HG02588 (cell line): ENCODE measurements at regions not wholly inside any gene's neighbourhood (a gene's known extent, or its start where the extent isn't known, plus 50 kb on each side); places are given as distances from the start of the nearest gene placed in this dataset.

Experiments
- ATAC-seq: cut with Tn5 transposase; IDR thresholded peaks from one replicate; pipeline ENCODE4 v1.9.1; 2021; ENCODE audit warnings: mild to moderate bottlenecking, moderate library complexity; ENCODE audit not compliant: unreplicated experiment

DNA sequence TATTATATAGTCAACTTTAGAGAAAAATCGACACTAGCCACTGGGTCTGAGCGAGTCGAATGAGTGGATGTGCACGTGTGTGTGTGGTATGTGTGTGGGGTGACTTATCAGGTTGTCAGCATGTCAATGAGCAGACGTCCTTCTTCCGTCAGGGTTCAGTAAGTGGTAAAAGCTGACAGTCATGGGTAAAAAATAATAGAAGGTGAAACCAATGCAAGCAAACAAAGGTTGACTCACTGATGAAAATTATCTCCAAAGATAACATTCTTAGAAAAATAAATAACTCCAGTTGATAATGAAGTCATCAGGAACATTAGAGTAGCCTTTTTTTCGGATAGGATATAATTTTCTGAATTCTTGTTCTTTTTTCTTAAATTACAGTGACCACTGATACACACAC lies 243.8 kb upstream of the FOXQ1 start:
- ATAC-seq, result no peak

DNA sequence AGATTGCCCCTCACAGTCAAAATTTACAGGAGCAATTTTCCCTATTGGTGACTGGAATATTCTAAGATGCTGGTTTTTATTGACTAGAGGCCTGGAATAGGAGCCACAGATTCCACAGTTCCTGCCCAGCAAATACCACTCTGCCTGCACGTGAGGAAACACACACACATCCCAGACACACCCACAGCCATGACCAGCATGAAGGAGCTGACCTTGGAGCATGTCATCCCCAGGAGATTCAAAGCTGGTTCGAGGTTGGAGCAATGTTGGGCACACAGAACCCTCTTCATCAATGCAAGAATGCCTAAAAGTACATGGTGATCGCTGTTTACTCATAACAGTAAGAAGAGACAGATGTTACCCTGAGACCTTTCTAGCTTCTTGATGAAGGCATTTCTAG lies 244.6 kb upstream of the FOXQ1 start:
- no peak for ATAC-seq

DNA sequence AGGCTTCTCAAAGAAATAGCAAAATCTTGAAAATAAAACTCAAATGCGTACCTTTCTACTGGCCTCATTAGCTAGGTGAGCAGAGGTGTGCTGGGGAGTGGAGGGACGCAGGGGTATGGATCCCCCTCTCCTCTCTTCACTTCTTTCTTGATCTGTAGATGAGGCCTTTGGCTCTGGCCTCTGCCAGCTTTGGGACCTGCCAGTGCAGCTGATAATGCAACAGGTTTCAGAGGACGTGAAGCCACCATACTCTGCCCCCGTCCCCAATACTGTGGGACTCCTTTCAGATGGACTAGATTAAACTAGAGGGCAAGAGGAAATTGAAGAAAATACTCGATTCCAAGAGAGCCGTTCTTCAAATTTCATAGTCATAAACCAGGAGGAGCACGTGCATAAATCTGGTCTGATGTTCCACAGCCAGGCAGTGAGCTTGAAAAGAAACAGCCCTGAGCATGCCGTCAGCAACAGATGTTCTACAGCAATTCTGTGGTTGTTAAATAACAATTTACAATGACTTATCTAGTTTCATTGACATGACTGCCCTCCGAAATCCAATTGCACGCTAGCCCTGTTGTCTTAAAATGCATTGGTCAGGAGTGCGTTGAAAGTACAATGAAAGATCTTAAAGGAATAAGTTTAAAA lies 245.3 kb upstream of the FOXQ1 start:
- no peak for ATAC-seq

DNA sequence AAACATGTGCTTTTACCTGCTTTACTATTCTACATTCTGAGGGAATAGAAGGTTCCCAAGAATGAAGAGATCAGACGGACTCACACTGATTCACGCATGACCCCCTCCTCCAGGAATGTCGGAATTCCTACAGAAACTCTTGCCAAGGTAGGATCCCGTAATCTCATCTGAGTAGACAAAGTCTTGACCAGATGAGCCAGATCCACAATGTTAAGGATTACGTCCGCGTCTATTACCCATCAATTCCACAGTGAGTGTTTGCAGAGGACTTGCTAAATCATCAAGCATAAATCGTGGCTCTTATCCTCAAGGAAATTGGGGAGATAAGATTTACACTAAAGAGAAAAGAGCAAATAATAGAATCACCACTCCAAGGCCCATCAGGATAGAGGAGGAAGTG lies 245.9 kb upstream of the FOXQ1 start:
- ATAC-seq, result no peak

DNA sequence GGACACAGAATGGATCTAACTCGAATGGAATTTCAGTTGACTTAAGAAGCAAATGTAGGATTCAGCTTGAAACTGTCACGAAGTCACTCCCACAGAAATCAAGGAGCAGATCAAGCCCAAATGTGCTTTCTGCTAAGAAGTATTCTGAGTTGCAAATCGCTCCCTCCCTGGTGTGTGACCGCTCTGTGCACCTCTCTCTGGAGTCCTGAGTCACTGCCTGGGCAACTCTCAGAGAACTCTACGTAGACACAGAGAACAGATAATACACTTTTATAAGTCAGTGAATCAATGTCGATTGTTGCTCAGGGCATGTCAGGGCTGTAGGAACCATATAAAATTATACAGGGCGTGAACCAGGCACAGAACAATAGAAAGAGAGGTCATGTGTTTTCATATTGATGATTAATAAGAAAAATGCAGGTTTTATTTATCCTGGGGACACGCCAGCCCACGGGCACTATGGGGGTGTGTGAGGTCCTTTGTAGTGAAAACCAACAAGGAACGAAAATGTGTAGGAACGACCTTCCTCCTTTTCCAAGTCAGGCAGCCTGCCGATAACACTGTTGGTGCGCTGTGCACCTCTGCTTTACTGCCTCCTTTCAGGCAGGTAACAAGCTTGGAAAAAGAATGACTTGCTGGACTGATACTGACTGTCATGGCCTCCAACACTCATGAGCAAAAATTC lies 248.1 kb upstream of the FOXQ1 start:
- ATAC-seq, result no peak

DNA sequence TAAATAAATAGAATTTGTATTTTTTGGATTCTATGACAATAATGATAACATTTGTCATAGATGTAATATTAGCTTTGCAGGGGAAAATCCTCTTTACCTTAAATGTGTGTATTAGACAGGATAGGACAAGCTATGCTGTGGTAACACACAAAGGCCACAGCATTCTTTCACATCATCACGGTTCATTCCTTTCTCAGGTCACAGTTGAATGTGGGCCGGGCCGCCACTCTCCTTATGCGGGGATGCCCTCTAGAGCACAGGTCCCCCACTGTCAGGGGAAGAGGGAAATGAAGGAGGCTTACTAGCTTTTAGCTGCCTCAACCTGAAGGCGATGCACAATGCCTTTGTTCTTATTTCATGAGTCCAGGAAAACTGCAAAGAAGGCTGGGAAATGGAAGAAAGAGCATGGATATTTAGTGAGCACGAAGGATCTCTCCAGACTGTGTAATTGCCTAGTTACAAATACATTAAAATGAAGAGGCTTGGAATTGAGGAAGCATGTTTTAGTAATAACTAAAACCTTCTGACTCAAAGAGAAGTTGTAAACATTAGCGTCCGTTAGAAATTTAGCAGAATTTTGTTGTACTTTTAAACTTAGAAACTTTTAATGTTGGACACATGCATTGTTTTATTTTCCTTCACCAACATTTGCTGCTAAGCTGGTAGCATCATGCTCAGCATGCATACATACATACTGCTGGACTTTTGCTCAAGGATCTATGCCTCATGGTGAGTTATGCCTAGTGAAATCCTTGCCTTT lies 248.9 kb upstream of the FOXQ1 start:
- no peak for ATAC-seq

DNA sequence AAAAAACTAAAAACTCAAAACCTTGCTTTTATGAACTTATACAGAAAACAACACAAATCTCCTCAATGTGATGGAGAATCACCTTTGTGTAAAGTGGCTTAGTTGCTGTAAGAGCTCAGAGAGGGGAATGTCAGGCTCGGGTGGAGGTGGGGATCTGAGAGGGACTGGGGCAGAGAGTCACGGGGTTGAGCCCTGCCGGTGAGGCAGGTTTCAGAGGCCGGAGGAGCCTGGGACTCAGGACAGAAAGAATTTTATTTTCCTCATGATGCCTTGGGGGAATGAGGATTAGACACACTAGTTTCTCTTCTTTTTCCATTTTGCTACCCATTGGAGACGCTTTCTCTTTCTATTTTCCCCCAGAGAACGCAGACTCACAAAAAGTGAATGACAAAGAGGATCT lies 252.3 kb upstream of the FOXQ1 start:
- no peak for ATAC-seq

DNA sequence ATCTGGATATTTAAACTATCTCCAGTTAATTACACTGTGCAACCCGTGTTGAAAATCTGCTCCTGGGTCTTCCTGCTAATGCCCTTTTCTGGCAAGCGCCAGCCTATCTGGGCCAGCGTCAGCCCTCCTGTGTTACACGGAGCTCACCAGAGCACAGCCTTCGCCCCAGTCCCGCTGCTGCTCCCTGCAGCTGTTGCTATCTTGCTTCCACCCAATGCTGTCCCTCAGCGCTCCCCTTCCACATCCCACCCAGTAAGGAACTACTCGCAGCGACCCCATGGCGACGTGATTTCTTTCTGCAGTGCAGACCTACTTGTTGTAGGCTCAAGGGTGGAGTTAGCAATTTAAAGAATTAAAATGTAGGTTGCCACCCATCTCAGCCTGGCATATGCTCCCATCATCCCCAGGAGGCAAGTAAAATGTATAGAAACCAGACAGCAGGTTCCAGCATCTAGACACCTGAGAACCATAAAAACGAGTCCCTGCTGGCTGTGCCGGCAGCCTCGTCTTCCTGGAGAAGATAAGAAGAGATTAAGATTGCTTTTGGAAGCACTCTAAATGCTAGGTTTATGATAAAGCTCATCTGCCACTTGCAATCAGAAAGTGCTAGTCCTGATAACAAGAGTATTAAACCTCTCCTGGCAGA lies 254.3 kb upstream of the FOXQ1 start:
- no peak for ATAC-seq

DNA sequence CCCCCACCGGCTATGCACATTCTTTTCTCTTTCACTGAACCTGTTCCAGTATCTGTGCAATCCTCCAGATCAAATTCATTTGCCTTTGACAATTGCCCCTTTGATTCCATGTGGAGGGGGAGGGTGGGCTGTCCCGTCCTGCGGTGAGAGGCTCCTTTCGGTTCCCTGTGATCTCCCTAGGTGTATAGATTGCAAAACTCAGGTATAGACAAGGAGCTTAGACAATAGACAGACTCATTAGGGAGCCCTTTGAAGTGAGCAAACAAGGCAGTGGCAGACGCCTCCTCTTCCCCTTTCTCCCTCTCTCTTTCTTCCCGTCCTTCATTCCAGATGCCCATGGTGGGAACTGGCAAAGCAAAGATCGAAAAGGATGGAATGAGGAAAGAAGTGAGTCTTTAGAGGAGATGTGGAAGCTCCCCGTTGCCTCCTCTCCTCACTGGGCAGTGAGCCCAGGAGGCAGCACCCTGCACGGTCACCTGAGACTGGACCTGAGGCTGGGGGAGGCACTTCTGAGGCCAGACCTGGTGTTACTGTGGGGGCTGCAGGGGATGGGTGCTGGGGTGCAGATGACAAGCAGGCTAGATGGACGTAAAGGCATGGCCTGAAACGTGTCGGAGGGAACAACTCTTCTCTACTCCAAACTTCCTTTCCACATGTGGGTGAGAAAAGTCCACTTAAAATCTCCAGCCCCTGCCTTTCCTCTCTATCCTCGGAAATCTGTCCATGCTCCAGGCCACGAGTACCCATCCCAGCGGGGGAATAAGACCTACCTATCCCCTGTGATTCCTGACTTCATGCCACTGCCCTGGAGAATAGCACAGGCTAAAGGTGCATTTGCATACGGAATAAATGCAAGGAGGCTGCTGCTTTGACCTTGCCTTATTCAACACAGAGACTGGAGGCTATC lies 256.6 kb upstream of the FOXQ1 start:
- ATAC-seq, result no peak

DNA sequence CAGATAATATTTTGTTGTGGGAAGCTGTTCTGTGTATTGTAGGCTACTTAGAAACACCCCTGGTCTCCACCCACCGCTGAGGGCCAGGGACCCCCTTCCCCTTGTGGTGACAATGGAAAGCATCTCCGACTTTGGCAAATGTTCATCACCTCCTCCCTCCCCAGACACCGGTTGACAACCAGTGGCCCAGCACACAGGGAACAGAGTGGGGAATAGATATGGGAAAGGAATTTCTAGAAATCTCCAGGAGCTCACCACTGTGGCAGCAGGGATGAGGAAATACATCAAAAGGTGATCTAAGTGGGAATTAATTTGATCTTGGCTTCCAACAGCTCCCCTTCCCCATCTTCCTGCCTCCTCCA lies 257.3 kb upstream of the FOXQ1 start:
- no peak for ATAC-seq

DNA sequence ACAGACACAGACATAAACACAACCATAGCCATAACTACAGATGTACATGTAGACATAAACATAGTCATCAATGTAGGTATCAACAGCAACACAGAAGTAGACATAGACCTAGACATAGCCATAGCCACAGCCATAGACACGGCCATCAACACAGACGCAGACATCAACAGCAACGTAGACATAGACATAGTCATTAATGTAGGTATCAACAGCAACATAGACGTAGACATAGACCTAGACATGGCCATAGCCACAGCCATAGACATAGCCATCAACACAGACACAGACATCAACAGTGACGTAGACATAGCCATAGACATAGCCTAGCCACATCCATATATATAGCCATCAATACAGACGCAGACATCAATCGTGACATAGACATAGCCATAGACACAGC lies 258.3 kb upstream of the FOXQ1 start:
- ATAC-seq, result no peak

DNA sequence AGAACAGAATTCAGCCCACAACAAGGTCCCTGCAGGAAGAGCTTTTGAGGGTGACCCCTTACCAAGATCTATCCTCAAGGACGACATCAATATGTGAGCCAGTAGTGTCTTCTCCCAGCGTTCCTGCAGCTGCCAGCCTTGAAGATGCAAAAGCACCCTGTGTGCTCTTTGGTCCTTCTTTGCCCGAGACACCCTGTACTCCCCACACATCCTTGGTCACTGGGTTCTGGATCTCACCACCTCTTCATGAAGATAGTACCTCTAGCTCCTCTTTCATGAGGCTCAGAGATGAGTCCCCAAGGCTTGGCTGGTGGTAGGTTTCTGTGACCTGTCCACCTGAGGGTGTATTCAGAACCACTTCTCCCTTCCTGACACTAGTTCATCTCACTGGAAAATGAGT lies 259.6 kb upstream of the FOXQ1 start:
- no peak for ATAC-seq

DNA sequence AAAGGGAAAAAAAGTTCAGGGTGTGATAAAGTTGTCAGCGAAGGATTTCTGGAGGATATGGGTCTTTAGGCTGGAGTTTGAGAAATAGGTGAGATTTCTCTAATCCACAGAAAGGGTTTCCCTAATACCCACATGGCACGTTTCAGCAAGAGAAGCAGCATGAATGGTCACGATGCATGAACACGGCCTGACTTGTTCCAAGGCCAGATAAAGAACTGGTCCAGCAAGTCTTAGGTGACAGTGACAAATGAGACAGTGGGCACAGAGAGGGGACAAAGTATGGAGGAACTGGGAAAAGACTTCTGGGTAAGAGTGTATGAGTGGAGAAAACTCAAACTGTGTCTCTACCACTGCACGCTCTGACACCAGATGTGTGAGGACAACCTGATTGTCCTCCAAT lies 262.0 kb upstream of the FOXQ1 start:
- no peak for ATAC-seq

DNA sequence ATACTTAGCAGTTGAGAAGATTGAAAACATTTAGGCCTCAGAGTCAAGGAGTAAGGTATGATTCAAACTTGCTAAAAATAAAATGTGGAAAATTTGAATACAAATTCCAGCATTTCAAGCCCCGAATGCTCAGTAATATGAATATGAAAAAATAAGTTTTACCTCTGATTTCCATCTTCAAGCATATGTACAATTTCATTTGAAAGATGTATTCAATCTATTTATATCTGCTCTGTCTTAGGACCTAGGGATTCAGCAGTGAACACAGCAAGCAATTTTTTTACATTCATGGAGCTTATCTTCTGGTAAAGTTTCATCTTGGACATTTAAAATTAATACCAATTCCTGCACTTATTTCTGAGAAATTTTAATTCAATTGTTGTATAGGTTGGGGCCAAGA lies 262.7 kb upstream of the FOXQ1 start:
- no peak for ATAC-seq

DNA sequence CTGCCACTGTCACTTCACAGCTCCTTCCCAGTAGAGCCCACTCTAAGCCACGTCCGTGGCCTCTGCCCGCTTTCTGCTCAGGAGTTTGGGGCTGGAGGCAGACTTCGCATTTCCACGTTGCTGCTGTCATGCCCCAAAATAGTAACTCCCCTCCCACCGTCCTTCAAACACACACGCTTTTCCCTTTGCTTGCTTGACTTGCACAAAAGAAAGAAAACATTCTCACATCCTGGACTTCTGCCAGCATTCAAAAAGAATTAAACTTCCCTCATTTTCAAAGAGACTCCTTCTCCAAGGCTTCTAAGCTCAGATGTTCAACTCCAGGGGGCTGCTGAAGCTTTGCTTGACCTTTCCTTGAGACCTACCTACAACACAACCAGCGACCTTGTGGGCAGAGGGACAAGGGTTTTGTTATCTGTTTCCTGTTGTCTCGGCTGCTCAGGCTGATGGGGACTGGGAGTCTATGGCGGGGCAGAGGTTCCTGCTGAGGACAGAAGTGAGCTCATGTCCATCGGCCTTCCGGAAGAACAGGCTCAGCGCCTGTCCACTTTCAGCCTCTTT lies 263.8 kb upstream of the FOXQ1 start:
- no peak for ATAC-seq

DNA sequence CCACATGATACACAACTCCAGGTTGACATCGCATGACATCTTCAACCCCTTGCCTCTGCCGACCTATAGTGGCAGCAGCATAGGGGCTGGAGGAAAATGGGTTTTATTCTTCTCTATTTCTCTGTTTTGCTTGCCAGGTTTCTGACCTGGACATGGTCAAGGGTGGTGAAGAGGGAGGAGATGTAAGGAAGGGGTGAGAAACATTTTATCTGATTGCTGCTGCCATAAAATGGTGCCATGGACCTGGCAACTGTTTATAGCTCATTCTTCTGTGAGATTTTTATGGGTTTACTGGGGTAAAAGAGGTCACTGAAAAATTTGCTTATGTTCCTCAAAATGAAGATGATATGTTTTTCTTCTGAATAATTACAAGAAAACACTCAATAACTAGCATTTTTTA lies 266.7 kb upstream of the FOXQ1 start:
- ATAC-seq, result no peak

DNA sequence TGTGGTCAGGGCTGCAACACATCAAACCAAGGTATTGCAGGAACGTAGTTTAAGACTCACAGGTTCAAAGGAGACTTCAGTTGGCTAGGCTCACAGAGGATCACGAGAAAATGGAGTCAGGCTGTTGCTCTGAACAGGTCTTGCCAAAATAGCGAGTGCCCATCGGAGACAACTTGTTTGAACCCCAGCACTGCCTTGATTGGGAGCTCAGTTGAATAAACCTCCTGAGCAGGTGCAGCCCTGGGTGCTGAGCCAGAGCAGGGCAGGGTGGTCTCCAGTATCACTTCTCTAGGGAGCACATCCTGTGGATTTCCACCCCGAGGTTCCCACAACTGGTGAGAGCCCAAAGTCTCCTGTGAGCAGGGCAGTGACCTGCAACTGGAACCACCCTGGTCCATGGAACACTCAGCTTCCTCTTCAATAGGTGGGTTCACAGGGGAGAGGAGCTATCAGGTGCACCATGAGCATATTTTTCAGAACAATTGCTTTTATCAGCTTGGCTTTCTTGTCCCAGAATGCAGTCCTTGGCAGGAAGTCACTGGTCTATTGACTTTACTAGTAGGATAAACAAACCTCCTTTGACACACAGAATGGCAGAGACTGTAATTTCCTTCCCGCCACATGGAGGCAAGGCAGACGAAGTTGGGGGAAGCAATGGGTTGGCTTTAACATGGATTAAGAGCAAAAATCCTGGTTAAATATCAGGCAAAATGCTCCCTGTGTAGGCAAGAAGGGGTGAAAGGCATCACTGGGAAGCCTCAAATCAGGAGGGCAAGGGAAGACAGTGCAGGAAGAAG lies 267.7 kb upstream of the FOXQ1 start:
- no peak for ATAC-seq

DNA sequence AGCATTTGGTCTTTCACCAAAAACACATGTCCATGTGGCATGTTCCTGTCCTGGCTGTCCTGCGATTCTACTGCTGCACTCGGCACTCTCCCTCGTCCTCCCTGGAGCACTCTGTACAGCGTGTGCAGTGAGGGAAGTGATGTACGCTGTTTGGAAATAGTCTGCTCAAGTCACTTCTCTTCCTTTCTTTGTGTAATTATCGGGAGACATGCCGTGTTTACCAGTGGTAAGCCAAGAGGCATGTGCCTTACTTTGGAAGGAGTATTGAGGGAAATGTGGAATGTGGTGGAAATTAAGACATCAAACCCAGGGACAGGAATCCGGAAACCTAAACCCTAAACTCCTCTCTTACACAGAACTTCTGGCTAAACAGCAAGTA lies 268.5 kb upstream of the FOXQ1 start:
- no peak for ATAC-seq

DNA sequence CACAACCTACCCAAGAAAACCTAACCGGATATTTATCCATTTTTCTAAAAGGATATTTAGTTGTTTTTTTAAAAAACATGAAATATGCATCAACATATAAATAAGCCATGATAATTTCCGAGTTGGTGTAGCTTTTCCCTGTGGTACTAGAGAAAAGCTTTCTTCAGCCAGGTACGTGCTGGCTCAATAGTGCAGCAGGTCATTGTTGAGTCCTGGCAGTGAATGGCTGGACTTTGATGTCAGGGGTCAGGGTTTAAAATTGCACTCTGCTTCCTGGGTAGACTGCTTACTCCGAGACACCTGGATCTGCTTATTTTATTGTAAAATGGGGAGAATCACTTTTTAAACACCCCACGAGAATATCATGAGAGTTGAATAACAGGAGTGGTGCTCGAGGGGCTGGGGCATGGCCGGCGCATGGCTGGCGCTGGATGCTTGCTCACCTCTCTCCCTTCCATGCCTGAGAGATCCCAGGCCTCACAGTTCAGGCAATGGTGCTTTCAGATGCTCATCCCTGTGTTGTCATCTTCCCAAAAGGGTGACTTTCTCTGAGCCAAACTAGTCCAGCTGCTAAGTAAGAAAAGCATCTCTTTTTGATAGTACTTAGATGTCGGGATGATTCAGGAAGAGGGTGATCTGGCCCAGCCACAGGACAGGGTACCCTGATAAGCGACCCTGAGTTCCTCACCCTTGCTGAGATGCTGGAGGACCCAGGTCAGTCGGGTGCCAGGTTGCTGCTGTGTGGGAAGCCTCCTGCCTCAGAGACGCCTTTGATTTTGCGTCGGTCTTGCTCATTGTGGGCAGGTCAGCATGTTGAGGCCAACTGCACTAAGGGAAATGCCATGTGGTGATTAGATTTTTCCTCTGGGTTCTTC lies 269.1 kb upstream of the FOXQ1 start:
- no peak for ATAC-seq
